ENCODE measurements at regions not wholly inside any gene's neighbourhood (a gene's known extent, or its start where the extent isn't known, plus 50 kb on each side); places are given as distances from the start of the nearest gene placed in this dataset.
"Not testable (repeated sequence)": the region's sequence is repeated elsewhere in the genome, so short reads cannot be mapped to it uniquely, and the experiment has no call there.

GRCh38 chr21:6034124-6034678, 4487.2 kb upstream of the TPTE start:
- DNase-seq (ENCODE audit: unreplicated experiment); intact Hi-C loops (cut with micrococcal nuclease); H3K27ac Mint-ChIP-seq (ENCODE audit: low read depth, unreplicated experiment); H3K9me3 Mint-ChIP-seq (ENCODE audit: unreplicated experiment); BruUV-seq (replicated peaks); H3K4me3 Mint-ChIP-seq (ENCODE audit: unreplicated experiment); H3K27me3 Mint-ChIP-seq (ENCODE audit: insufficient read depth, unreplicated experiment); H3K36me3 Mint-ChIP-seq (ENCODE audit: insufficient read depth, unreplicated experiment); POLR2A ChIA-PET; H3K4me1 Mint-ChIP-seq (ENCODE audit: insufficient read depth, unreplicated experiment); CTCF ChIA-PET: not testable (repeated sequence)

GRCh38 chr21:6034820-6035473, 4486.4 kb upstream of the TPTE start:
- DNase-seq (ENCODE audit: unreplicated experiment); H3K27ac Mint-ChIP-seq (ENCODE audit: low read depth, unreplicated experiment); H3K4me3 Mint-ChIP-seq (ENCODE audit: unreplicated experiment); H3K36me3 Mint-ChIP-seq (ENCODE audit: insufficient read depth, unreplicated experiment); intact Hi-C loops (cut with micrococcal nuclease); BruUV-seq (replicated peaks); H3K9me3 Mint-ChIP-seq (ENCODE audit: unreplicated experiment); H3K27me3 Mint-ChIP-seq (ENCODE audit: insufficient read depth, unreplicated experiment); CTCF ChIA-PET; H3K4me1 Mint-ChIP-seq (ENCODE audit: insufficient read depth, unreplicated experiment); POLR2A ChIA-PET: not testable (repeated sequence)

- H3K4me1 Mint-ChIP-seq (ENCODE audit: insufficient read depth, unreplicated experiment); H3K27ac Mint-ChIP-seq (ENCODE audit: low read depth, unreplicated experiment); intact Hi-C loops (cut with micrococcal nuclease); CTCF ChIA-PET; H3K36me3 Mint-ChIP-seq (ENCODE audit: insufficient read depth, unreplicated experiment); DNase-seq (ENCODE audit: unreplicated experiment); H3K4me3 Mint-ChIP-seq (ENCODE audit: unreplicated experiment); H3K27me3 Mint-ChIP-seq (ENCODE audit: insufficient read depth, unreplicated experiment); H3K9me3 Mint-ChIP-seq (ENCODE audit: unreplicated experiment); POLR2A ChIA-PET: not testable (repeated sequence)
- BruUV-seq (replicated peaks) = TSS peak; percentile 80
Observed at GRCh38 chr21:6035474-6036155, 4485.8 kb upstream of the TPTE start.

- H3K27ac Mint-ChIP-seq (ENCODE audit: low read depth, unreplicated experiment); H3K36me3 Mint-ChIP-seq (ENCODE audit: insufficient read depth, unreplicated experiment); H3K9me3 Mint-ChIP-seq (ENCODE audit: unreplicated experiment); DNase-seq (ENCODE audit: unreplicated experiment); H3K4me1 Mint-ChIP-seq (ENCODE audit: insufficient read depth, unreplicated experiment); POLR2A ChIA-PET; H3K4me3 Mint-ChIP-seq (ENCODE audit: unreplicated experiment); BruUV-seq (replicated peaks); CTCF ChIA-PET; H3K27me3 Mint-ChIP-seq (ENCODE audit: insufficient read depth, unreplicated experiment); intact Hi-C loops (cut with micrococcal nuclease): not testable (repeated sequence)
Observed at GRCh38 chr21:6039224-6039623, 4482.2 kb upstream of the TPTE start.

- H3K9me3 Mint-ChIP-seq (ENCODE audit: unreplicated experiment); H3K4me1 Mint-ChIP-seq (ENCODE audit: insufficient read depth, unreplicated experiment); DNase-seq (ENCODE audit: unreplicated experiment); POLR2A ChIA-PET; BruUV-seq (replicated peaks); CTCF ChIA-PET; H3K36me3 Mint-ChIP-seq (ENCODE audit: insufficient read depth, unreplicated experiment); intact Hi-C loops (cut with micrococcal nuclease); H3K27me3 Mint-ChIP-seq (ENCODE audit: insufficient read depth, unreplicated experiment); H3K4me3 Mint-ChIP-seq (ENCODE audit: unreplicated experiment); H3K27ac Mint-ChIP-seq (ENCODE audit: low read depth, unreplicated experiment): not testable (repeated sequence)
Observed at GRCh38 chr21:6040095-6040494, 4481.3 kb upstream of the TPTE start.

GRCh38 chr21:6043430-6044275, 4477.7 kb upstream of the TPTE start:
- intact Hi-C loops (cut with micrococcal nuclease); BruUV-seq (replicated peaks); H3K36me3 Mint-ChIP-seq (ENCODE audit: insufficient read depth, unreplicated experiment): not testable (repeated sequence)

GRCh38 chr21:6044695-6045094, 4476.7 kb upstream of the TPTE start:
- POLR2A ChIA-PET; intact Hi-C loops (cut with micrococcal nuclease); H3K9me3 Mint-ChIP-seq (ENCODE audit: unreplicated experiment); CTCF ChIA-PET; DNase-seq (ENCODE audit: unreplicated experiment); H3K4me3 Mint-ChIP-seq (ENCODE audit: unreplicated experiment); H3K27ac Mint-ChIP-seq (ENCODE audit: low read depth, unreplicated experiment); H3K27me3 Mint-ChIP-seq (ENCODE audit: insufficient read depth, unreplicated experiment); H3K36me3 Mint-ChIP-seq (ENCODE audit: insufficient read depth, unreplicated experiment); BruUV-seq (replicated peaks); H3K4me1 Mint-ChIP-seq (ENCODE audit: insufficient read depth, unreplicated experiment): not testable (repeated sequence)

More at GRCh38 chr21:6043430-6044275, 4477.7 kb upstream of the TPTE start:
- H3K9me3 Mint-ChIP-seq (ENCODE audit: unreplicated experiment); H3K4me1 Mint-ChIP-seq (ENCODE audit: insufficient read depth, unreplicated experiment); H3K27ac Mint-ChIP-seq (ENCODE audit: low read depth, unreplicated experiment); H3K27me3 Mint-ChIP-seq (ENCODE audit: insufficient read depth, unreplicated experiment); H3K4me3 Mint-ChIP-seq (ENCODE audit: unreplicated experiment); CTCF ChIA-PET; DNase-seq (ENCODE audit: unreplicated experiment); POLR2A ChIA-PET: not testable (repeated sequence)

GRCh38 chr21:6049930-6050329, 4471.5 kb upstream of the TPTE start:
- POLR2A ChIA-PET; H3K9me3 Mint-ChIP-seq (ENCODE audit: unreplicated experiment): not testable (repeated sequence)

GRCh38 chr21:6052109-6052508, 4469.3 kb upstream of the TPTE start:
- DNase-seq (ENCODE audit: unreplicated experiment); H3K9me3 Mint-ChIP-seq (ENCODE audit: unreplicated experiment); BruUV-seq (replicated peaks); H3K4me1 Mint-ChIP-seq (ENCODE audit: insufficient read depth, unreplicated experiment); POLR2A ChIA-PET; H3K4me3 Mint-ChIP-seq (ENCODE audit: unreplicated experiment); CTCF ChIA-PET; intact Hi-C loops (cut with micrococcal nuclease); H3K36me3 Mint-ChIP-seq (ENCODE audit: insufficient read depth, unreplicated experiment); H3K27ac Mint-ChIP-seq (ENCODE audit: low read depth, unreplicated experiment); H3K27me3 Mint-ChIP-seq (ENCODE audit: insufficient read depth, unreplicated experiment): not testable (repeated sequence)

More at GRCh38 chr21:6049930-6050329, 4471.5 kb upstream of the TPTE start:
- H3K4me3 Mint-ChIP-seq (ENCODE audit: unreplicated experiment); BruUV-seq (replicated peaks); H3K27ac Mint-ChIP-seq (ENCODE audit: low read depth, unreplicated experiment); DNase-seq (ENCODE audit: unreplicated experiment); H3K27me3 Mint-ChIP-seq (ENCODE audit: insufficient read depth, unreplicated experiment); CTCF ChIA-PET; intact Hi-C loops (cut with micrococcal nuclease); H3K4me1 Mint-ChIP-seq (ENCODE audit: insufficient read depth, unreplicated experiment); H3K36me3 Mint-ChIP-seq (ENCODE audit: insufficient read depth, unreplicated experiment): not testable (repeated sequence)
